ENCODE measurements at regions not wholly inside any gene's neighbourhood (a gene's known extent, or its start where the extent isn't known, plus 50 kb on each side); places are given as distances from the start of the nearest gene placed in this dataset.

DNA sequence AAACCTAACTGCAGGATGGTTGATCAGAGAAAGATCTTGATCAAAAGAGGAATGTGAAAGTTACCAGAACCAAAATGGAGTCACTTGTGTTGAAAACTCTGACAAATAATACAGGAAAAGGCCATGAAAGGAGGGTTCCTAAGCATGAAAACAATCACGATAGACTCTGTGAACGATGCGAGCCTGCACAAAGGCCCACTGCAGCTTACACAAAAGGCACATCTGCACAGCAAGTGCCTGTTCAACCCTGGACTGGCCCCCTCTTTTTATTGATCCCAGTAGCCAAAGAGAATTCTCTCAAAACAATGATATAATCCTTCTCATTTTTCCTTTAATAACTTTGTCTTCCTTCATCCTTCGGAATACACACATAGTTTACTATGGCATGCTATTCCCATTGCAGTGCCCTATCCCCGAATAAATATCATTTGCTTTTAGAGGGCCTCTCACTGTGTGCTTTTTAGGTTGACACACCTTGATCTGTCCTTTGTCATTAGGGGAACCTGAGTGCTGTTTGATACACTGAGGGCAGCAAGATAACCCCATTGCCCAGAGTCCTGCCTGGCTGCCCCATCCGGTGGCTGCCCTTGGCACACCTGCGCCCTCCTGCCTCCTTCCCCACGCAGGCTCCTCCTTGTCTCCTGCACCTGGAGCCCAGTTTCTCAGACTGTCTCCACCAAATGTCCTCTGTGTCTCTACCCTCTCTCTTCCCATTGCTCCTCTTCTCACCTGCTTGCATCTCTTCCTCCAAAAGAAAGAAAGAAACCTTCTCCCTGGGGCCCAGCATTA lies 98.3 kb upstream of the FRMD1 start:
- TF ChIP-seq, protein P1, sequence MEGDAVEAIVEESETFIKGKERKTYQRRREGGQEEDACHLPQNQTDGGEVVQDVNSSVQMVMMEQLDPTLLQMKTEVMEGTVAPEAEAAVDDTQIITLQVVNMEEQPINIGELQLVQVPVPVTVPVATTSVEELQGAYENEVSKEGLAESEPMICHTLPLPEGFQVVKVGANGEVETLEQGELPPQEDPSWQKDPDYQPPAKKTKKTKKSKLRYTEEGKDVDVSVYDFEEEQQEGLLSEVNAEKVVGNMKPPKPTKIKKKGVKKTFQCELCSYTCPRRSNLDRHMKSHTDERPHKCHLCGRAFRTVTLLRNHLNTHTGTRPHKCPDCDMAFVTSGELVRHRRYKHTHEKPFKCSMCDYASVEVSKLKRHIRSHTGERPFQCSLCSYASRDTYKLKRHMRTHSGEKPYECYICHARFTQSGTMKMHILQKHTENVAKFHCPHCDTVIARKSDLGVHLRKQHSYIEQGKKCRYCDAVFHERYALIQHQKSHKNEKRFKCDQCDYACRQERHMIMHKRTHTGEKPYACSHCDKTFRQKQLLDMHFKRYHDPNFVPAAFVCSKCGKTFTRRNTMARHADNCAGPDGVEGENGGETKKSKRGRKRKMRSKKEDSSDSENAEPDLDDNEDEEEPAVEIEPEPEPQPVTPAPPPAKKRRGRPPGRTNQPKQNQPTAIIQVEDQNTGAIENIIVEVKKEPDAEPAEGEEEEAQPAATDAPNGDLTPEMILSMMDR (conservative IDR thresholded peaks at IDR 0.05; ENCODE audit: low read length), result no peak
- TF ChIP-seq EZH2phosphoT487 (IDR thresholded peaks at IDR 0.05; ENCODE audit: borderline replicate concordance, low read depth, low read length), result no peak
